DMS 273 (cell line): ENCODE measurements at regions not wholly inside any gene's neighbourhood (a gene's known extent, or its start where the extent isn't known, plus 50 kb on each side); places are given as distances from the start of the nearest gene placed in this dataset.

Experiments used
- DNase-seq: peaks from one replicate; lab custom pipeline; 2025; ENCODE audit not compliant: unreplicated experiment; lab: John Stamatoyannopoulos, UW

- no peak for DNase-seq
Measured at GRCh38 chr3:55413236-55413635, 73.9 kb downstream of the WNT5A start.

- no peak for DNase-seq
Measured at GRCh38 chr3:55412545-55412944, 74.6 kb downstream of the WNT5A start.

- DNase-seq: no peak
Measured at GRCh38 chr3:55409806-55410205, 77.3 kb downstream of the WNT5A start.

- DNase-seq: no peak
Measured at GRCh38 chr3:55408193-55408826, 78.8 kb downstream of the WNT5A start.

GRCh38 chr3:55407426-55407820, 79.7 kb downstream of the WNT5A start:
- no peak for DNase-seq

GRCh38 chr3:55406696-55407425, 80.2 kb downstream of the WNT5A start:
- DNase-seq: no peak

GRCh38 chr3:55405436-55405835, 81.7 kb downstream of the WNT5A start:
- peak; percentile 13 for DNase-seq

GRCh38 chr3:55402886-55403609, 84.1 kb downstream of the WNT5A start:
- DNase-seq: no peak

GRCh38 chr3:55380561-55380960, 106.5 kb downstream of the WNT5A start:
- DNase-seq: no peak

GRCh38 chr3:55376753-55377347, 110.3 kb downstream of the WNT5A start:
- no peak for DNase-seq

GRCh38 chr3:55373423-55373822, 113.7 kb downstream of the WNT5A start:
- no peak for DNase-seq

- DNase-seq: no peak
Measured at GRCh38 chr3:55370272-55370671, 116.8 kb downstream of the WNT5A start.

- DNase-seq: peak; percentile 0
Measured at GRCh38 chr3:55369141-55369847, 117.8 kb downstream of the WNT5A start.

GRCh38 chr3:55368366-55368765, 118.7 kb downstream of the WNT5A start:
- no peak for DNase-seq

GRCh38 chr3:55367384-55367783, 119.7 kb downstream of the WNT5A start:
- DNase-seq: no peak

- no peak for DNase-seq
Measured at GRCh38 chr3:55364421-55364820, 122.7 kb downstream of the WNT5A start.

- no peak for DNase-seq
Measured at GRCh38 chr3:55362210-55362960, 124.7 kb downstream of the WNT5A start.

- DNase-seq: no peak
Measured at GRCh38 chr3:55357796-55358195, 129.3 kb downstream of the WNT5A start.

- DNase-seq: no peak
Measured at GRCh38 chr3:55352668-55353067, 134.4 kb downstream of the WNT5A start.

- DNase-seq: no peak
Measured at GRCh38 chr3:55349851-55350250, 137.3 kb downstream of the WNT5A start.
